ENCODE measurements at regions not wholly inside any gene's neighbourhood (a gene's known extent, or its start where the extent isn't known, plus 50 kb on each side); places are given as distances from the start of the nearest gene placed in this dataset.

DNA sequence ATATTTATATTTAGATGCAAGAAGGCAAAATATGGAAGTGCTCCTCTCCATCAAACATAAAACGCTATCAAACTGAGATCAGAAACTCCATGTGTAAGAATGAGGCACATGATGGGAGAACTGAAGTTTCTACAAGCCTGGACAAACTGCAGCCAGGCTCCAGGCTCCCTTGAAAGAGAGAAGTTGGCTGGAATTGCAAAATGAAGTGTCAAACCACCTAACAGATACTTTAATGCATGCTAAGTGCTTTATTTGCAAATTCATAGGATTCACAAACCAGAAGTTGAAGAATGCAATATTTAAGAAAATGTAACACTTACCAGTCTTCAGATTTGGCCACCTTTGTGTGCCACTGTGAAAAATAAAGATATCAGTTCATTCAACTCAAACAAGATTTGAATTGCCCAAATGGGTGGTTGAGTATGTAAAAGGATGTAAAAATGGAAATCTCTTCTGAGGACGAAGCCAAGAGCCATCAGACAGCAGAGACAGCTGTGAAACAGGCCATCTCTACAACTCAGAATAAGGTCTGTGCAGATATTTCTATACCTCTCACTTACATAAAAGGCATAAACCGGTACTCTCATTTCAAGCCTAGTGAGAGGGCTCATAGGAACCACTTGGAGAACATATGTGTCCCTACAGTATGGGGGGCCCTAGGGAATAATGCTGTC, 87.0 kb downstream of the DPPA2 start:
- TF ChIP-seq, protein P1, sequence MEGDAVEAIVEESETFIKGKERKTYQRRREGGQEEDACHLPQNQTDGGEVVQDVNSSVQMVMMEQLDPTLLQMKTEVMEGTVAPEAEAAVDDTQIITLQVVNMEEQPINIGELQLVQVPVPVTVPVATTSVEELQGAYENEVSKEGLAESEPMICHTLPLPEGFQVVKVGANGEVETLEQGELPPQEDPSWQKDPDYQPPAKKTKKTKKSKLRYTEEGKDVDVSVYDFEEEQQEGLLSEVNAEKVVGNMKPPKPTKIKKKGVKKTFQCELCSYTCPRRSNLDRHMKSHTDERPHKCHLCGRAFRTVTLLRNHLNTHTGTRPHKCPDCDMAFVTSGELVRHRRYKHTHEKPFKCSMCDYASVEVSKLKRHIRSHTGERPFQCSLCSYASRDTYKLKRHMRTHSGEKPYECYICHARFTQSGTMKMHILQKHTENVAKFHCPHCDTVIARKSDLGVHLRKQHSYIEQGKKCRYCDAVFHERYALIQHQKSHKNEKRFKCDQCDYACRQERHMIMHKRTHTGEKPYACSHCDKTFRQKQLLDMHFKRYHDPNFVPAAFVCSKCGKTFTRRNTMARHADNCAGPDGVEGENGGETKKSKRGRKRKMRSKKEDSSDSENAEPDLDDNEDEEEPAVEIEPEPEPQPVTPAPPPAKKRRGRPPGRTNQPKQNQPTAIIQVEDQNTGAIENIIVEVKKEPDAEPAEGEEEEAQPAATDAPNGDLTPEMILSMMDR (optimal IDR thresholded peaks at IDR 0.05 in 1 of 3, IDR thresholded peaks at IDR 0.05 in 1 of 3, conservative IDR thresholded peaks at IDR 0.05 in 1 of 3; ENCODE audit: extremely low read depth in 1 of 3, insufficient read depth in 2 of 3, low read length in 3 of 3): no peak
- no peak for TF ChIP-seq EZH2 (IDR thresholded peaks at IDR 0.05; ENCODE audit: low read length)

Measured in keratinocyte (primary cell).